ENCODE measurements at regions not wholly inside any gene's neighbourhood (a gene's known extent, or its start where the extent isn't known, plus 50 kb on each side); places are given as distances from the start of the nearest gene placed in this dataset.

- 17% methylated on average over 4 of the region's 4 CpGs for WGBS (ENCODE audit: low lambda C conversion rate)
- H3K9ac ChIP-seq = no peak overlapping the region
- ChIA-PET POLR2A (no interaction called here), CTCF (no interaction called here)
- no peaks in the 10 kb centered on the region for H3F3A ChIP-seq (replicated peaks; ENCODE audit: insufficient read depth)
- H3K9me3 ChIP-seq = no peaks in the 10 kb centered on the region
- no peak for DNase-seq
- no peaks in the 10 kb centered on the region for H3K36me3 ChIP-seq (replicated peaks in 1 of 2; ENCODE audit: control insufficient read depth in 1 of 2, insufficient read depth in 2 of 2, low read length in 1 of 2)
- TF ChIP-seq REST (IDR thresholded peaks at IDR 0.05; ENCODE audit: low read depth, low read length) (no peak), RCOR1 (IDR thresholded peaks at IDR 0.05; ENCODE audit: low read length) (no peak), SMC3 (IDR thresholded peaks at IDR 0.05; ENCODE audit: low read depth, low read length) (no peak), IRF3 (IDR thresholded peaks at IDR 0.05; ENCODE audit: low read depth, low read length) (no peak), FOSL2 (IDR thresholded peaks at IDR 0.05; ENCODE audit: borderline replicate concordance, low read depth) (no peak), NFIC (IDR thresholded peaks at IDR 0.05; ENCODE audit: borderline replicate concordance) (no peak), USF2 (IDR thresholded peaks at IDR 0.05; ENCODE audit: borderline replicate concordance, low read depth, low read length) (no peak), RAD21 (IDR thresholded peaks at IDR 0.05; ENCODE audit: low read length) (no peak), PBX3 (IDR thresholded peaks at IDR 0.05) (no peak), EZH2phosphoT487 (IDR thresholded peaks at IDR 0.05; ENCODE audit: borderline replicate concordance, low read depth) (no peak), MEF2A (IDR thresholded peaks at IDR 0.05; ENCODE audit: borderline replicate concordance, low read depth) (no peak), MXI1 (IDR thresholded peaks at IDR 0.05; ENCODE audit: low read depth, low read length) (no peak), EP300 (IDR thresholded peaks at IDR 0.05; ENCODE audit: borderline replicate concordance in 1 of 2, low read depth in 1 of 2, low read length in 1 of 2) (no peak), FOXJ3 (CRISPR knock-in tag; IDR thresholded peaks at IDR 0.05) (no peak), YY1 (IDR thresholded peaks at IDR 0.05; ENCODE audit: low read depth) (no peak), SIN3A (IDR thresholded peaks at IDR 0.05; ENCODE audit: borderline replicate concordance, low read depth, low read length) (no peak)
- TF ChIP-seq, protein P1, sequence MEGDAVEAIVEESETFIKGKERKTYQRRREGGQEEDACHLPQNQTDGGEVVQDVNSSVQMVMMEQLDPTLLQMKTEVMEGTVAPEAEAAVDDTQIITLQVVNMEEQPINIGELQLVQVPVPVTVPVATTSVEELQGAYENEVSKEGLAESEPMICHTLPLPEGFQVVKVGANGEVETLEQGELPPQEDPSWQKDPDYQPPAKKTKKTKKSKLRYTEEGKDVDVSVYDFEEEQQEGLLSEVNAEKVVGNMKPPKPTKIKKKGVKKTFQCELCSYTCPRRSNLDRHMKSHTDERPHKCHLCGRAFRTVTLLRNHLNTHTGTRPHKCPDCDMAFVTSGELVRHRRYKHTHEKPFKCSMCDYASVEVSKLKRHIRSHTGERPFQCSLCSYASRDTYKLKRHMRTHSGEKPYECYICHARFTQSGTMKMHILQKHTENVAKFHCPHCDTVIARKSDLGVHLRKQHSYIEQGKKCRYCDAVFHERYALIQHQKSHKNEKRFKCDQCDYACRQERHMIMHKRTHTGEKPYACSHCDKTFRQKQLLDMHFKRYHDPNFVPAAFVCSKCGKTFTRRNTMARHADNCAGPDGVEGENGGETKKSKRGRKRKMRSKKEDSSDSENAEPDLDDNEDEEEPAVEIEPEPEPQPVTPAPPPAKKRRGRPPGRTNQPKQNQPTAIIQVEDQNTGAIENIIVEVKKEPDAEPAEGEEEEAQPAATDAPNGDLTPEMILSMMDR (IDR thresholded peaks at IDR 0.05) = no peak
- H3K4me2 ChIP-seq = no peak overlapping the region
- no peaks in the 10 kb centered on the region for H3K9me2 ChIP-seq
- H3K27ac ChIP-seq (ENCODE audit: low read depth in 2 of 2, low read length in 1 of 2) = no peak overlapping the region
- H3K27me3 ChIP-seq (ENCODE audit: insufficient read depth) = no peaks in the 10 kb centered on the region
- H2AFZ ChIP-seq (ENCODE audit: low read depth) = no peak overlapping the region
- no peaks in the 10 kb centered on the region for H3K79me2 ChIP-seq (ENCODE audit: insufficient read depth)
- no peak overlapping the region for H3K4me3 ChIP-seq (ENCODE audit: low read depth in 2 of 2, low read length in 1 of 2)
- H4K20me1 ChIP-seq (ENCODE audit: insufficient read depth) = no peaks in the 10 kb centered on the region
- no peaks in the 10 kb centered on the region for H3K4me1 ChIP-seq (ENCODE audit: control insufficient read depth in 1 of 2, insufficient read depth in 2 of 2, low read depth in 1 of 2, low read length in 1 of 2)
Observed at GRCh38 chr10:128393546-128393945, 267.3 kb upstream of the MKI67 start.
